Osteocyte (in vitro differentiated cells): ENCODE measurements at regions not wholly inside any gene's neighbourhood (a gene's known extent, or its start where the extent isn't known, plus 50 kb on each side); places are given as distances from the start of the nearest gene placed in this dataset.

Experiments
- DNase-seq: peaks from one replicate; pipeline ENCODE4 v3.0.0; 2021; ENCODE audit warnings: mixed read lengths; ENCODE audit not compliant: unreplicated experiment; ENCODE audit errors: extremely low spot score
- H3K27ac Mint-ChIP-seq: one replicate; pipeline ENCODE4 v1.8.0; 2021; ENCODE audit warnings: mild to moderate bottlenecking, mixed read lengths; ENCODE audit not compliant: unreplicated experiment
- H3K27me3 Mint-ChIP-seq: one replicate; pipeline ENCODE4 v1.8.0; 2021; ENCODE audit warnings: mixed read lengths; ENCODE audit not compliant: unreplicated experiment
- H3K36me3 Mint-ChIP-seq: one replicate; pipeline ENCODE4 v1.8.0; 2021; ENCODE audit warnings: mixed read lengths; ENCODE audit not compliant: unreplicated experiment
- H3K4me1 Mint-ChIP-seq: one replicate; pipeline ENCODE4 v1.8.0; 2021; ENCODE audit warnings: mixed read lengths; ENCODE audit not compliant: unreplicated experiment
- H3K4me3 Mint-ChIP-seq: one replicate; pipeline ENCODE4 v1.8.0; 2021; ENCODE audit warnings: mild to moderate bottlenecking, moderate library complexity, mixed read lengths; ENCODE audit not compliant: unreplicated experiment
- H3K9me3 Mint-ChIP-seq: one replicate; pipeline ENCODE4 v1.8.0; 2021; ENCODE audit warnings: mixed read lengths; ENCODE audit not compliant: unreplicated experiment
- TF ChIP-seq, protein P1 (sequence below): fragments of 200-600 bp; sonication (generic); IDR thresholded peaks from 2 replicates; pipeline ENCODE4 v1.5.0; 2021; ENCODE audit warnings: antibody characterized with exemption, mild to moderate bottlenecking, moderate library complexity

DNA sequence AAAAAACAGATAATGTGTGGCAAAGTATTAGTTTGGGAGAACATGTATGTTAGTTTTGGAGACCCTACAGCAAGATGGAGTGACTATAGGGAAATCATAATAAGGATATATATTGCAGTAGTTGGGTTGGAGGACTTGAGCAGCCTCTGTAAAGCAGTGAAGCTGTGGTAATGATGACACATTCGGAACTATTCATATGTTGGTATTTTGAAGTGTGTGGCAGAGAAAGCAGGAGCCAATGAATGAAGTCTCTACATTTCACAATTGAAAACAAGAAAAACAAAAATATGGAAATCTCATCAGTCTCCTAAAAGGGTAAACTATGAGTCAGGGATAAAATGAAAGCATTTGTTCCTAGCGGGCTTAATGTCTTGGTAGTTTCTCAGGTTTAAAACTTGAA, 645.9 kb downstream of the OTOL1 start:
- TF ChIP-seq, protein P1, sequence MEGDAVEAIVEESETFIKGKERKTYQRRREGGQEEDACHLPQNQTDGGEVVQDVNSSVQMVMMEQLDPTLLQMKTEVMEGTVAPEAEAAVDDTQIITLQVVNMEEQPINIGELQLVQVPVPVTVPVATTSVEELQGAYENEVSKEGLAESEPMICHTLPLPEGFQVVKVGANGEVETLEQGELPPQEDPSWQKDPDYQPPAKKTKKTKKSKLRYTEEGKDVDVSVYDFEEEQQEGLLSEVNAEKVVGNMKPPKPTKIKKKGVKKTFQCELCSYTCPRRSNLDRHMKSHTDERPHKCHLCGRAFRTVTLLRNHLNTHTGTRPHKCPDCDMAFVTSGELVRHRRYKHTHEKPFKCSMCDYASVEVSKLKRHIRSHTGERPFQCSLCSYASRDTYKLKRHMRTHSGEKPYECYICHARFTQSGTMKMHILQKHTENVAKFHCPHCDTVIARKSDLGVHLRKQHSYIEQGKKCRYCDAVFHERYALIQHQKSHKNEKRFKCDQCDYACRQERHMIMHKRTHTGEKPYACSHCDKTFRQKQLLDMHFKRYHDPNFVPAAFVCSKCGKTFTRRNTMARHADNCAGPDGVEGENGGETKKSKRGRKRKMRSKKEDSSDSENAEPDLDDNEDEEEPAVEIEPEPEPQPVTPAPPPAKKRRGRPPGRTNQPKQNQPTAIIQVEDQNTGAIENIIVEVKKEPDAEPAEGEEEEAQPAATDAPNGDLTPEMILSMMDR: no peak
- Mint-ChIP-seq H3K27me3 (no peaks in the 10 kb centered on the region), H3K4me1 (peaks cover 45% of the 10 kb centered on the region), H3K27ac (no peak overlapping the region), H3K4me3 (no peak overlapping the region), H3K9me3 (no peaks in the 10 kb centered on the region), H3K36me3 (no peaks in the 10 kb centered on the region)
- DNase-seq: no peak

GRCh38 chr3:162143180-162143579, 646.6 kb downstream of the OTOL1 start:
- no peak overlapping the region for H3K27ac Mint-ChIP-seq
- H3K9me3 Mint-ChIP-seq: no peaks in the 10 kb centered on the region
- peaks cover 52% of the 10 kb centered on the region for H3K4me1 Mint-ChIP-seq
- TF ChIP-seq, protein P1: no peak
- H3K27me3 Mint-ChIP-seq: no peaks in the 10 kb centered on the region
- DNase-seq: no peak
- no peaks in the 10 kb centered on the region for H3K36me3 Mint-ChIP-seq
- H3K4me3 Mint-ChIP-seq: no peak overlapping the region

DNA sequence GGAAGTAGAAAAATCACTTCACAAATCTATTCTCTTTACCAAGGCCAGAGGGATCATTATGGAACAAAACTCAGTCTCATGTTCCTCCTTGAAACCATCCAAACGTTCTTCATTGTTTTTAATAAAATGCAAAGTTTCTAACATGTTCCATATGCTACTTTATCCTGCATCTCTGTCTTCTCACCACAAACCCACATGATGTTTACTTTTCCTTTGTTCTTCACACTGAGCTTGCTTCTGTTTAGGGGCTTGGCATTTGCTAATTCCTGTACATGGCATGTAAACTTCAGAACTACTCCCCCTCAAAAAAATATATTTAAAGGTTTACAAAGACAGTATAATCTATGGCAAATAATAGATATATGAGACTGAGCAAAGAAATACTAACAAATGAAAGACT, 651.4 kb downstream of the OTOL1 start:
- TF ChIP-seq, protein P1: no peak
- no peak for DNase-seq
- peaks cover 24% of the 10 kb centered on the region for H3K4me1 Mint-ChIP-seq

DNA sequence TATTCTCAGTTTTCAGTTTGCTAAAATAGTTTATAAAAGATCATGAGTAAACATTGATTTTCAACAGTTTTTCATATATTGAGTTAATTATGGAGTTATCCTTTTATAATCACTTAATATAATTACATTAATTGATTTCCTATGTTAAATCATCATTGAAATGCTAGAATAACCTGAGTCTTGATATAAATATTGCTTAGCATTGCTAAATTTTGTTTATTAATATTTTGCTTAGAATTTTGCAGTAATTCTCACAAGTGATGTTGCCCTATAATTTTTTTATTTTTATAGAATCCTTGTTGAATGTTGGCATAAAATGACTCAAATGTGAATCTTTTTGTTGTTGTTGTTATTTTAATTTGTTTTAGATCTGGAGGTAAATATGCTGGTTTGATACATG, 654.2 kb downstream of the OTOL1 start:
- TF ChIP-seq, protein P1: no peak
- no peak for DNase-seq
- Mint-ChIP-seq H3K4me1 (peaks cover 9% of the 10 kb centered on the region), H3K36me3 (no peaks in the 10 kb centered on the region), H3K9me3 (no peaks in the 10 kb centered on the region), H3K27ac (no peak overlapping the region), H3K27me3 (no peaks in the 10 kb centered on the region), H3K4me3 (no peak overlapping the region)

More for the DNA sequence above, 651.4 kb downstream of the OTOL1 start:
- H3K36me3 Mint-ChIP-seq: no peaks in the 10 kb centered on the region
- H3K27ac Mint-ChIP-seq: no peak overlapping the region
- H3K9me3 Mint-ChIP-seq: no peaks in the 10 kb centered on the region
- H3K4me3 Mint-ChIP-seq: no peak overlapping the region
- no peaks in the 10 kb centered on the region for H3K27me3 Mint-ChIP-seq

- H3K27ac Mint-ChIP-seq: no peak overlapping the region
- H3K36me3 Mint-ChIP-seq: no peaks in the 10 kb centered on the region
- no peaks in the 10 kb centered on the region for H3K27me3 Mint-ChIP-seq
- H3K9me3 Mint-ChIP-seq: peaks cover 2% of the 10 kb centered on the region
- H3K4me3 Mint-ChIP-seq: no peak overlapping the region
- peaks cover 7% of the 10 kb centered on the region for H3K4me1 Mint-ChIP-seq
- TF ChIP-seq, protein P1: no peak
- no peak for DNase-seq
Observed at GRCh38 chr3:162152636-162153035, 656.0 kb downstream of the OTOL1 start.
